ENCODE measurements at regions not wholly inside any gene's neighbourhood (a gene's known extent, or its start where the extent isn't known, plus 50 kb on each side); places are given as distances from the start of the nearest gene placed in this dataset.
A peak's percentile ranks its signal among the peaks of the same experiment; 100 is the strongest.
"Not testable (repeated sequence)": the region's sequence is repeated elsewhere in the genome, so short reads cannot be mapped to it uniquely, and the experiment has no call there.

DNA sequence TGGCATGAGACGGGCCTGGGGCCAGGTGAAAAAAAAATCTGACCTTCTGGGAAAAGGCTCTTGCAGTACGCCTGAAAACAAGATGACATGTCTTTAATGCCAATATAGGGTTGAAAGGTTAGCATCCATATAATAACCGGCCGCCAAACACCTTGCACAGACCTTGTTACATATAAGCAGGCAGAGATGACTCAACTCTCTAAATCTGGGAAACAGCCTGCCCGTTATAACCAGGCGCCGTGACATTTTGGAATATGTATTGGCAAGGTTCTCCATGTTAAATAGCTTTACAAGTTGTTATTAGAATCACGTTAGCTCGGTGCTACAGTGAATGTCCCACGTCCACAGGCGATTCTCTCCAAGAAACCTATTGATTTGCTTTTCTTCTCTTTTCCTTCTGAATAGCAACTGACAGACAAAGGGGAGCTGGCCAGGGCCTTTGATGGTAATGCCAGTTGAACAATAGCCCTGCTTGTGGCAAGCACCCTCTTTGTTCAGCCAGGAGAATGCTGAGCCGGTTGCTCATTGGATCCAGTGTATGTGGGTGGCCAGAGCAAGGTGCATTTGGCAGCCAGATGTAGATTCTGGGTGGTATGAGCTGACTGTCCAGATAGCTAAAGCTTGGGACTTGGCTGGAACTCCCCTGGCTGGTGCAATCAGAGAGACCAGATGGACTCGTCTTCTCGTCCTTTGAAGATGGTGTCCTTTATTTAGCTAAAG, 80.1 kb upstream of the AUTS2 start:
- Histone ChIP-seq H3K4me1 (ENCODE audit: control insufficient read depth, low read depth, low read length) (peaks cover 26% of the 10 kb centered on the region), H3K36me3 (ENCODE audit: control insufficient read depth, low read depth, low read length) (no peaks in the 10 kb centered on the region), H3K9me3 (ENCODE audit: control insufficient read depth, low read depth, low read length) (no peaks in the 10 kb centered on the region), H3K4me3 (ENCODE audit: low read length) (peak overlapping the region; percentile 47), H3K27me3 (ENCODE audit: control insufficient read depth, insufficient read depth, low read length) (no peaks in the 10 kb centered on the region), H3K9ac (ENCODE audit: low read length) (no peak overlapping the region), H3K27ac (ENCODE audit: low read length) (peak overlapping the region; percentile 51)

DNA sequence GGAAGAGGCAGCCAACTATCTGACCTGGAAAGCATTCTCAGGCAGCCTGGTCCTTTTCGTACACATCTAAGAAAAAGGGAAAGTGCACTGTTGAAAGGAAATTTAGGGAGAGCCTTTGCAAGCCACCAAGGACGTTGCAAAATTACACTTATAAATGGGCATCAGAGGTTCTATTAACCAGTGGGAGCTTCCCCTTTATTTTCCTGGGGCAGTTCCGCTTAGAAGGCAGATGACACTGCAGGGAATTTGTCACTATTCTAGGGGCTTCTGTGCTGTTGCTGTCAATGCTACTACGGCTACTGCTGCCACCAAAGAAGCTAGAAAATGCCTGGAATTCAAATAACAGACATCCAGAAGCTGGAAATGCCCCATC, 79.6 kb upstream of the AUTS2 start:
- H3K27me3 ChIP-seq (ENCODE audit: control insufficient read depth, insufficient read depth, low read length): no peaks in the 10 kb centered on the region
- no peaks in the 10 kb centered on the region for H3K36me3 ChIP-seq (ENCODE audit: control insufficient read depth, low read depth, low read length)
- peak overlapping the region; percentile 47 for H3K4me3 ChIP-seq (ENCODE audit: low read length)
- no peak overlapping the region for H3K9ac ChIP-seq (ENCODE audit: low read length)
- H3K9me3 ChIP-seq (ENCODE audit: control insufficient read depth, low read depth, low read length): no peaks in the 10 kb centered on the region
- peak overlapping the region; percentile 51 for H3K27ac ChIP-seq (ENCODE audit: low read length)
- H3K4me1 ChIP-seq (ENCODE audit: control insufficient read depth, low read depth, low read length): peaks cover 26% of the 10 kb centered on the region

DNA sequence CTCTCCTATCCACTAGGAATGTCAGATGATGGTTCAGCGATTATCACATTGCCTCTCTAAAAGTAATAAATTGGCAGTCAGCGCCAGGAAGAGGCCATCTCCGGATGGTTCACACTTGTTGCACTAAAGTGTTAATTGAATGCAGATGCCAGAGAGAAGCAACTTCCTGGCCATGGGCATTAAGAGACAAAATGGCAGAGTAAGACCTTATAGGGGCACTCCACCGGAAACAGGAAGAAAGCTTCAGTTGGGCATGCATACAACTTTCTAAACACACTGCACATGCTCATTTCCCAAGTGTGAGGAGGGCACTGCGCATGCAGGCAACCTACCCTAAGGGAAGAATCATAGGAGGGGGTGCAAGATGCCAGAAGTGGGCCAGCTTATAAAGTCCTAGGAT, 71.7 kb upstream of the AUTS2 start:
- H3K4me1 ChIP-seq (ENCODE audit: control insufficient read depth, low read depth, low read length): no peaks in the 10 kb centered on the region
- H3K9me3 ChIP-seq (ENCODE audit: control insufficient read depth, low read depth, low read length): no peaks in the 10 kb centered on the region
- H3K9ac ChIP-seq (ENCODE audit: low read length): no peak overlapping the region
- H3K36me3 ChIP-seq (ENCODE audit: control insufficient read depth, low read depth, low read length): no peaks in the 10 kb centered on the region
- H3K27ac ChIP-seq (ENCODE audit: low read length): no peak overlapping the region
- H3K27me3 ChIP-seq (ENCODE audit: control insufficient read depth, insufficient read depth, low read length): no peaks in the 10 kb centered on the region
- no peak overlapping the region for H3K4me3 ChIP-seq (ENCODE audit: low read length)

DNA sequence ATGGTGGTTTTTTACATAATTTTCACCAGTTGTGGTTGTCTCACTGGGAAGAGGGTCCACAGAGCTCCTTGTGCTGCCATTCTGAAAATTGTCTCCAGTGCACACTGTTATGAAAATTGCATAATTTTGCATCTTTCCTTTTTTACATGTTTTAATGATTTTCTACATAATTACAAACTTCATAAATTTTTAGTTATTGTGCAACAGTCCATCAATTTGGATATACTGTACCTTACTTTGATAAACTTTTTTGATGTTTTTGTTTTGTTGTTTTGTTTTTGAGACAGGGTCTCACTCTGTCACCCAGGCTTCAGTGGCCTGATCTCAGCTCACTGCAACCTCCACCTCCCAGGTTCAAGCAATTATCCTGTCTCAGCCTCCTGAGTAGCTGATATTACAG, 70.6 kb upstream of the AUTS2 start:
- H3K9ac ChIP-seq (ENCODE audit: low read length): no peak overlapping the region
- no peaks in the 10 kb centered on the region for H3K36me3 ChIP-seq (ENCODE audit: control insufficient read depth, low read depth, low read length)
- H3K4me1 ChIP-seq (ENCODE audit: control insufficient read depth, low read depth, low read length): no peaks in the 10 kb centered on the region
- H3K4me3 ChIP-seq (ENCODE audit: low read length): no peak overlapping the region
- no peaks in the 10 kb centered on the region for H3K27me3 ChIP-seq (ENCODE audit: control insufficient read depth, insufficient read depth, low read length)
- no peaks in the 10 kb centered on the region for H3K9me3 ChIP-seq (ENCODE audit: control insufficient read depth, low read depth, low read length)
- no peak overlapping the region for H3K27ac ChIP-seq (ENCODE audit: low read length)

DNA sequence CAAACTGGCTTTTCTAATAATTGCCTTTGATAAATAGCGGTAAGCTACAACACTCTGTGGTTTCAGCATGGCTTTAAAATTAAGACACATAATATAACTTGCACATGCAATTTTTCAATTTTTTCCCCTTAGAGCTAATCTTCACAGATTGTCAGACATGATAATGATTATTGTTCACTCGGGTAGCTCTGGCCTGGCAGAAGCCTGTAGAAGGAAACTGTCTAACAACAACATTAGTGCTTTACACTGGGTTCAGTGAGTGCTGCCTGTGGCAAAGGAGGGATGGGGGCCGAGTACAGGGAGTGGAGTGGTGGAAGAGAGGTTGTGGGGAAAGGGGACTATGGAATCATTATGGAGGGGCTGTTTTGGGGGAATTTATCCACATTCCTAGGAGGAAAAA, 67.2 kb upstream of the AUTS2 start:
- Histone ChIP-seq H3K27ac (ENCODE audit: low read length) (no peak overlapping the region), H3K9me3 (ENCODE audit: control insufficient read depth, low read depth, low read length) (no peaks in the 10 kb centered on the region), H3K4me1 (ENCODE audit: control insufficient read depth, low read depth, low read length) (no peaks in the 10 kb centered on the region), H3K27me3 (ENCODE audit: control insufficient read depth, insufficient read depth, low read length) (no peaks in the 10 kb centered on the region), H3K9ac (ENCODE audit: low read length) (no peak overlapping the region), H3K4me3 (ENCODE audit: low read length) (no peak overlapping the region), H3K36me3 (ENCODE audit: control insufficient read depth, low read depth, low read length) (no peaks in the 10 kb centered on the region)

- Histone ChIP-seq H3K9ac (ENCODE audit: low read length) (no peak overlapping the region), H3K36me3 (ENCODE audit: control insufficient read depth, low read depth, low read length) (no peaks in the 10 kb centered on the region), H3K4me3 (ENCODE audit: low read length) (no peak overlapping the region), H3K27me3 (ENCODE audit: control insufficient read depth, insufficient read depth, low read length) (no peaks in the 10 kb centered on the region), H3K9me3 (ENCODE audit: control insufficient read depth, low read depth, low read length) (no peaks in the 10 kb centered on the region), H3K4me1 (ENCODE audit: control insufficient read depth, low read depth, low read length) (peaks cover 3% of the 10 kb centered on the region), H3K27ac (ENCODE audit: low read length) (no peak overlapping the region)
Observed at GRCh38 chr7:69534461-69535041, 63.7 kb upstream of the AUTS2 start.

DNA sequence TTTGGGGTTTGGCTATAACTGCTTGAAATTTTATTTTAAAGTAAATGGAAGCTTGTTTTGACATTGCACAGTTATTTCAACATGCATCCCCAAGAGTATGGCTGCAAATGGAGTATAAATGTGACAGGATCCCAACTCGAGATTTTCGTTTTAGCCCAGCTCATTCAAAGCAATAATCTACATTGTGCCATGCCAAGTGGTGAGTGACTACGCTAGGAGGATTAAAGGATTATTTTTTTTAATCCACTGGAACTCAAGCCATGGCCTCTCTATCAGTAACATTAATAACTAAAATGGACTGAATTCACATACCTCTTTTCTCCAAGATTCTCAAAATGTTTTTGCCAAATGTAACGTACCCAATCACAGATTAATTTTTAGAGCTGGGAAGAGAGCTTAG, 60.6 kb upstream of the AUTS2 start:
- Histone ChIP-seq H3K4me1 (ENCODE audit: control insufficient read depth, low read depth, low read length) (peaks cover 3% of the 10 kb centered on the region), H3K36me3 (ENCODE audit: control insufficient read depth, low read depth, low read length) (no peaks in the 10 kb centered on the region), H3K4me3 (ENCODE audit: low read length) (no peak overlapping the region), H3K27ac (ENCODE audit: low read length) (no peak overlapping the region), H3K27me3 (ENCODE audit: control insufficient read depth, insufficient read depth, low read length) (no peaks in the 10 kb centered on the region), H3K9me3 (ENCODE audit: control insufficient read depth, low read depth, low read length) (no peaks in the 10 kb centered on the region), H3K9ac (ENCODE audit: low read length) (no peak overlapping the region)

DNA sequence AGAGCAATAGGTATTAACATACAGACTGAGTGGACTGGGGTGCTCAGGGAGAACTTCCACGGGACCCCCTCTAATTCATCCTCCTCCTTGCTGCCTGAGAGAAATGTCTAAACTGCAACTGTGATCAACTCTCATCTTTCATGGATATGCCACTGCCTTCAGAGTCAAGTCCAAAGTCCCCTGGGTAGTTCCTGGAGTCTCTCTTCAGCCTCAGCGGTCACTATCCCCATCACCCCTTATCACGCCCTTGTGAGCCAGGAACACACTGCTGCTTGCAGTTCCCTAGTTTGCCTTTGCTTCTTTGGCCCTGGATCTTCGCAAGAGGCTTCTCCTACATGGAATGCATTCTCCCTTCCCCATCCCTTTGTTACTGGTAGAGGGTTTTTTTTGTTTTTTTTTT, 58.7 kb upstream of the AUTS2 start:
- no peak overlapping the region for H3K27ac ChIP-seq (ENCODE audit: low read length)
- no peak overlapping the region for H3K9ac ChIP-seq (ENCODE audit: low read length)
- H3K36me3 ChIP-seq (ENCODE audit: control insufficient read depth, low read depth, low read length): no peaks in the 10 kb centered on the region
- no peaks in the 10 kb centered on the region for H3K27me3 ChIP-seq (ENCODE audit: control insufficient read depth, insufficient read depth, low read length)
- H3K4me3 ChIP-seq (ENCODE audit: low read length): no peak overlapping the region
- H3K4me1 ChIP-seq (ENCODE audit: control insufficient read depth, low read depth, low read length): peaks cover 3% of the 10 kb centered on the region
- no peaks in the 10 kb centered on the region for H3K9me3 ChIP-seq (ENCODE audit: control insufficient read depth, low read depth, low read length)

GRCh38 chr7:69540287-69540686, 58.0 kb upstream of the AUTS2 start:
- H3K9me3 ChIP-seq (ENCODE audit: control insufficient read depth, low read depth, low read length): no peaks in the 10 kb centered on the region
- no peaks in the 10 kb centered on the region for H3K36me3 ChIP-seq (ENCODE audit: control insufficient read depth, low read depth, low read length)
- peaks cover 3% of the 10 kb centered on the region for H3K4me1 ChIP-seq (ENCODE audit: control insufficient read depth, low read depth, low read length)

GRCh38 chr7:69541779-69542432, 56.4 kb upstream of the AUTS2 start:
- H3K9ac ChIP-seq (ENCODE audit: low read length); H3K4me1 ChIP-seq (ENCODE audit: control insufficient read depth, low read depth, low read length); H3K27ac ChIP-seq (ENCODE audit: low read length); H3K9me3 ChIP-seq (ENCODE audit: control insufficient read depth, low read depth, low read length); H3K4me3 ChIP-seq (ENCODE audit: low read length); H3K27me3 ChIP-seq (ENCODE audit: control insufficient read depth, insufficient read depth, low read length); H3K36me3 ChIP-seq (ENCODE audit: control insufficient read depth, low read depth, low read length): not testable (repeated sequence)

More at GRCh38 chr7:69540287-69540686, 58.0 kb upstream of the AUTS2 start:
- Histone ChIP-seq H3K27me3 (ENCODE audit: control insufficient read depth, insufficient read depth, low read length) (no peaks in the 10 kb centered on the region), H3K4me3 (ENCODE audit: low read length) (no peak overlapping the region), H3K27ac (ENCODE audit: low read length) (no peak overlapping the region), H3K9ac (ENCODE audit: low read length) (no peak overlapping the region)

DNA sequence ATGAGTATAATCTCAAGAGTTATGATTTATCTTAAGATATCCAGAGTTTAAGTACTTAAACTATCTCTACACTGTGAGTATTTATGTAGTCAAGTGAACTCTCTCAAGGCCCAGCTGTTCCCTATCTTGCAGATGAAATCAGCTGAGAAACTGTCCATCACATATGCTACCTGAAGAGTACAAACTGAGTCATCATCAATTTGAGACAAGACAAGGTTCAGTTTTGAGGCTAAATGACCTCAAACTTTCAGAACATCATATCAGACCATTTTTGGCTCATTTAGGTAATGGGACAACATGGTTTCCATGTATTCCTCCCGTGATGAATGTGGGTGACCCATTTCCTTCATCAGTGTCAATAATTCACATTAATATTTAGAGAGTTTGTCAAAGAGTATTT, 53.1 kb upstream of the AUTS2 start:
- Histone ChIP-seq H3K36me3 (ENCODE audit: control insufficient read depth, low read depth, low read length) (no peaks in the 10 kb centered on the region), H3K27ac (ENCODE audit: low read length) (no peak overlapping the region), H3K4me1 (ENCODE audit: control insufficient read depth, low read depth, low read length) (no peaks in the 10 kb centered on the region), H3K9me3 (ENCODE audit: control insufficient read depth, low read depth, low read length) (no peaks in the 10 kb centered on the region), H3K27me3 (ENCODE audit: control insufficient read depth, insufficient read depth, low read length) (no peaks in the 10 kb centered on the region), H3K9ac (ENCODE audit: low read length) (no peak overlapping the region), H3K4me3 (ENCODE audit: low read length) (no peak overlapping the region)
